ENCODE measurements at regions not wholly inside any gene's neighbourhood (a gene's known extent, or its start where the extent isn't known, plus 50 kb on each side); places are given as distances from the start of the nearest gene placed in this dataset.

DNA sequence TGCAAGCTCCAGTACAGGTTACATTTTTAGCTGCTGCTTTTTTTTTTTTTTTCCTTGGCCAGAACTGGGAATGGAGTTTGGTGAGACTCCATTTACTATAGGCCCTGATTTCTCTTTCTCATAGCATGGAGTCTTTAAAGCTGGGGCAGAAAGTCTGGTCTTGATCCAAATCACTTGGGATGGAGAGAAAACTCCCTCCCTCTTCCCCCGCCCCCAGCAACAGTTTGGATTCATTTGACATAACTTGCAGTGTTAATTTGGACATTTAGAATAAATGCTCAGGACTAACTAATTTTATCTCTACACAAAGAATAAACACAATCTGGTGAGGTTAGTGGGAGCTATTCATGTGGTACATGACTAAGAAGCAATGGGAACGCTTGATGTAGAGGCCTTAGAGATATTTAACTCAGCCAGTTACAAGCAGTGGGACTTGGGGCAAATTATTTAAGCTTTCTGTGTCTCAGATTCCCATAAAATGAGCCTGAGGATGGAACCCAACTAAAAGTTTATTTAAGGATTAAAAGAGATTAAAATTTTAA lies 107.3 kb upstream of the ARHGAP5 start:
- TF ChIP-seq, protein P1, sequence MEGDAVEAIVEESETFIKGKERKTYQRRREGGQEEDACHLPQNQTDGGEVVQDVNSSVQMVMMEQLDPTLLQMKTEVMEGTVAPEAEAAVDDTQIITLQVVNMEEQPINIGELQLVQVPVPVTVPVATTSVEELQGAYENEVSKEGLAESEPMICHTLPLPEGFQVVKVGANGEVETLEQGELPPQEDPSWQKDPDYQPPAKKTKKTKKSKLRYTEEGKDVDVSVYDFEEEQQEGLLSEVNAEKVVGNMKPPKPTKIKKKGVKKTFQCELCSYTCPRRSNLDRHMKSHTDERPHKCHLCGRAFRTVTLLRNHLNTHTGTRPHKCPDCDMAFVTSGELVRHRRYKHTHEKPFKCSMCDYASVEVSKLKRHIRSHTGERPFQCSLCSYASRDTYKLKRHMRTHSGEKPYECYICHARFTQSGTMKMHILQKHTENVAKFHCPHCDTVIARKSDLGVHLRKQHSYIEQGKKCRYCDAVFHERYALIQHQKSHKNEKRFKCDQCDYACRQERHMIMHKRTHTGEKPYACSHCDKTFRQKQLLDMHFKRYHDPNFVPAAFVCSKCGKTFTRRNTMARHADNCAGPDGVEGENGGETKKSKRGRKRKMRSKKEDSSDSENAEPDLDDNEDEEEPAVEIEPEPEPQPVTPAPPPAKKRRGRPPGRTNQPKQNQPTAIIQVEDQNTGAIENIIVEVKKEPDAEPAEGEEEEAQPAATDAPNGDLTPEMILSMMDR (IDR thresholded peaks at IDR 0.05; ENCODE audit: low read depth, low read length): no peak
- TF ChIP-seq EZH2phosphoT487 (IDR thresholded peaks at IDR 0.05; ENCODE audit: low read depth): no peak

All from OCI-LY3 (cell line).